NOMO-1 treated with DMSO at 0.1 percent for 48 hours (cell line): ENCODE measurements at regions not wholly inside any gene's neighbourhood (a gene's known extent, or its start where the extent isn't known, plus 50 kb on each side); places are given as distances from the start of the nearest gene placed in this dataset.
"Not testable (repeated sequence)": the region's sequence is repeated elsewhere in the genome, so short reads cannot be mapped to it uniquely, and the experiment has no call there.

Source experiments
- DNase-seq: peaks from one replicate; lab custom pipeline; 2025; ENCODE audit not compliant: unreplicated experiment; lab: John Stamatoyannopoulos, UW

- DNase-seq, result no peak
These were observed 141.7 kb downstream of the BARX1 start for GRCh38 chr9:93813221-93814076.

GRCh38 chr9:93812410-93812668 is 142.8 kb downstream of the BARX1 start:
- DNase-seq, result no peak

- DNase-seq, result no peak
These were observed 144.9 kb downstream of the BARX1 start for GRCh38 chr9:93810028-93810971.

- DNase-seq, result no peak
These were observed 145.8 kb downstream of the BARX1 start for GRCh38 chr9:93809204-93809940.

- no peak for DNase-seq
These were observed 146.8 kb downstream of the BARX1 start for GRCh38 chr9:93808115-93809029.

- DNase-seq, result peak; percentile 25
These were observed 147.7 kb downstream of the BARX1 start for GRCh38 chr9:93807166-93808074.

GRCh38 chr9:93801581-93802284 is 153.4 kb downstream of the BARX1 start:
- DNase-seq, result no peak

- no peak for DNase-seq
These were observed 154.0 kb downstream of the BARX1 start for GRCh38 chr9:93801120-93801519.

GRCh38 chr9:93792358-93792757 is 162.8 kb downstream of the BARX1 start:
- DNase-seq, result no peak

GRCh38 chr9:93786204-93786603 is 169.0 kb downstream of the BARX1 start:
- no peak for DNase-seq

GRCh38 chr9:93776873-93777272 is 178.3 kb downstream of the BARX1 start:
- no peak for DNase-seq

GRCh38 chr9:93776256-93776655 is 178.9 kb downstream of the BARX1 start:
- no peak for DNase-seq

GRCh38 chr9:93774331-93775102 is 180.6 kb downstream of the BARX1 start:
- no peak for DNase-seq

- no peak for DNase-seq
These were observed 183.9 kb downstream of the BARX1 start for GRCh38 chr9:93771276-93771675.

- DNase-seq, result no peak
These were observed 185.4 kb downstream of the PHF2 start for GRCh38 chr9:93761822-93762221.

GRCh38 chr9:93750045-93750444 is 173.7 kb downstream of the PHF2 start:
- no peak for DNase-seq

GRCh38 chr9:93748827-93749226 is 172.4 kb downstream of the PHF2 start:
- not testable (repeated sequence) for DNase-seq

- DNase-seq, result no peak
These were observed 155.6 kb downstream of the PHF2 start for GRCh38 chr9:93731963-93732362.
